ENCODE measurements at regions not wholly inside any gene's neighbourhood (a gene's known extent, or its start where the extent isn't known, plus 50 kb on each side); places are given as distances from the start of the nearest gene placed in this dataset.
"Not testable (repeated sequence)": the region's sequence is repeated elsewhere in the genome, so short reads cannot be mapped to it uniquely, and the experiment has no call there.

GRCh38 chr12:116672842-116673516 is 64.9 kb downstream of the SPRING1 start:
- Histone ChIP-seq H3K27me3 (replicated peaks in 1 of 2; ENCODE audit: control insufficient read depth in 2 of 2, extremely low read depth in 1 of 2, insufficient read depth in 2 of 2, low read length in 1 of 2) (no peaks in the 10 kb centered on the region), H3K4me1 (ENCODE audit: control insufficient read depth in 1 of 2, extremely low read depth in 1 of 2, insufficient read depth in 2 of 2, low read length in 2 of 2) (peaks cover 9 to 18% of the 10 kb centered on the region in 2 experiments), H3K36me3 (ENCODE audit: control insufficient read depth in 2 of 2, extremely low read depth in 1 of 2, insufficient read depth in 1 of 2, low read length in 1 of 2) (no peaks in the 10 kb centered on the region), H3K9me3 (no peaks in the 10 kb centered on the region), H3K27ac (ENCODE audit: low read length) (peak overlapping the region; percentile 22), H3K4me3 (ENCODE audit: control insufficient read depth in 1 of 2, extremely low read depth in 1 of 2, low read length in 1 of 2) (peak overlapping the region; percentile 8 to 45)
- H3K9me3 Mint-ChIP-seq, result no peaks in the 10 kb centered on the region
- DNase-seq (peak in 14 of 35 experiments; percentile 5 to 47 (median 13)), ATAC-seq (replicated peaks in 1 of 4) (peak; percentile 74 to 89 (median 79))
- H3K27ac Mint-ChIP-seq, result peak overlapping the region; percentile 94 to 95
- ChIA-PET CTCF (interaction anchor here in 1 of 2 donors (0.6 to 0.7 kb wide), 3 partner anchors 264 to 723 kb away, joined by 3 to 5 read pairs (median 4); no protein-coding TSS in a partner anchor), POLR2A (interaction anchor here in 1 of 2 donors (0.5 kb wide), 1 partner anchor 192 kb away, joined by 6 read pairs; no protein-coding TSS in a partner anchor)
- 0% methylated on average over 3 of the region's 6 CpGs for WGBS (ENCODE audit: insufficient coverage)
- peaks cover 44 to 45% (median 44%) of the 10 kb centered on the region in 3 donors for H3K4me1 Mint-ChIP-seq
- peak overlapping the region; percentile 77 to 81 (median 80) for H3K4me3 Mint-ChIP-seq
- no peaks in the 10 kb centered on the region for H3K27me3 Mint-ChIP-seq
- no peaks in the 10 kb centered on the region for H3K36me3 Mint-ChIP-seq

GRCh38 chr12:116672010-116672409 is 65.9 kb downstream of the SPRING1 start:
- Mint-ChIP-seq H3K27ac (no peak overlapping the region), H3K9me3 (no peaks in the 10 kb centered on the region), H3K4me3 (no peak overlapping the region), H3K4me1 (peaks cover 36 to 39% (median 39%) of the 10 kb centered on the region in 3 donors), H3K27me3 (no peaks in the 10 kb centered on the region), H3K36me3 (no peaks in the 10 kb centered on the region)
- Histone ChIP-seq H3K27ac (ENCODE audit: low read length) (no peak overlapping the region), H3K36me3 (ENCODE audit: control insufficient read depth in 2 of 2, extremely low read depth in 1 of 2, insufficient read depth in 1 of 2, low read length in 1 of 2) (no peaks in the 10 kb centered on the region), H3K27me3 (replicated peaks in 1 of 2; ENCODE audit: control insufficient read depth in 2 of 2, extremely low read depth in 1 of 2, insufficient read depth in 2 of 2, low read length in 1 of 2) (no peaks in the 10 kb centered on the region), H3K4me3 (ENCODE audit: control insufficient read depth in 1 of 2, extremely low read depth in 1 of 2, low read length in 1 of 2) (no peak overlapping the region), H3K4me1 (ENCODE audit: control insufficient read depth in 1 of 2, extremely low read depth in 1 of 2, insufficient read depth in 2 of 2, low read length in 2 of 2) (peaks cover 9 to 18% of the 10 kb centered on the region in 2 experiments), H3K9me3 (no peaks in the 10 kb centered on the region)
- 96% methylated on average over 4 of the region's 7 CpGs for WGBS (ENCODE audit: insufficient coverage)
- CTCF ChIA-PET, result interaction anchor here in 1 of 2 donors (0.7 kb wide), 1 partner anchor 204 kb away, joined by 3 read pairs; no protein-coding TSS in a partner anchor
- ATAC-seq (replicated peaks in 1 of 4) (no peak), DNase-seq (no peak)
- POLR2A ChIA-PET, result no interaction called here

GRCh38 chr12:116670859-116671258 is 67.0 kb downstream of the SPRING1 start:
- H3K27me3 ChIP-seq (replicated peaks in 1 of 2; ENCODE audit: control insufficient read depth in 2 of 2, extremely low read depth in 1 of 2, insufficient read depth in 2 of 2, low read length in 1 of 2), result no peaks in the 10 kb centered on the region
- CTCF ChIA-PET, result no interaction called here
- Mint-ChIP-seq H3K27me3 (no peaks in the 10 kb centered on the region), H3K4me1 (peaks cover 29 to 32% (median 31%) of the 10 kb centered on the region in 3 donors), H3K9me3 (no peaks in the 10 kb centered on the region), H3K36me3 (no peaks in the 10 kb centered on the region), H3K4me3 (no peak overlapping the region), H3K27ac (no peak overlapping the region)
- DNase-seq (no peak), ATAC-seq (replicated peaks in 1 of 4) (no peak)
- no peaks in the 10 kb centered on the region for H3K36me3 ChIP-seq (ENCODE audit: control insufficient read depth in 2 of 2, extremely low read depth in 1 of 2, insufficient read depth in 1 of 2, low read length in 1 of 2)
- no peaks in the 10 kb centered on the region for H3K9me3 ChIP-seq
- peaks cover 9 to 11% of the 10 kb centered on the region in 2 experiments for H3K4me1 ChIP-seq (ENCODE audit: control insufficient read depth in 1 of 2, extremely low read depth in 1 of 2, insufficient read depth in 2 of 2, low read length in 2 of 2)
- H3K27ac ChIP-seq (ENCODE audit: low read length), result no peak overlapping the region
- POLR2A ChIA-PET, result no interaction called here
- H3K4me3 ChIP-seq (ENCODE audit: control insufficient read depth in 1 of 2, extremely low read depth in 1 of 2, low read length in 1 of 2), result no peak overlapping the region

- WGBS (ENCODE audit: insufficient coverage), result 97% methylated on average over 6 of the region's 10 CpGs
- H3K36me3 ChIP-seq (ENCODE audit: control insufficient read depth in 2 of 2, extremely low read depth in 1 of 2, insufficient read depth in 1 of 2, low read length in 1 of 2), result no peaks in the 10 kb centered on the region
- no peaks in the 10 kb centered on the region for H3K36me3 Mint-ChIP-seq
- H3K4me3 ChIP-seq (ENCODE audit: control insufficient read depth in 1 of 2, extremely low read depth in 1 of 2, low read length in 1 of 2), result no peak overlapping the region
- H3K9me3 Mint-ChIP-seq, result no peaks in the 10 kb centered on the region
- peaks cover 3 to 8% of the 10 kb centered on the region in 2 donors for H3K27me3 Mint-ChIP-seq
- DNase-seq (no peak), ATAC-seq (replicated peaks in 1 of 4) (no peak)
- H3K4me3 Mint-ChIP-seq, result no peak overlapping the region
- H3K27ac ChIP-seq (ENCODE audit: low read length), result no peak overlapping the region
- H3K4me1 Mint-ChIP-seq, result peaks cover 8 to 13% (median 9%) of the 10 kb centered on the region in 3 donors
- no peaks in the 10 kb centered on the region for H3K9me3 ChIP-seq
- CTCF ChIA-PET, result no interaction called here
- peaks cover 0 to 4% of the 10 kb centered on the region in 2 experiments for H3K4me1 ChIP-seq (ENCODE audit: control insufficient read depth in 1 of 2, extremely low read depth in 1 of 2, insufficient read depth in 2 of 2, low read length in 2 of 2)
- POLR2A ChIA-PET, result interaction anchor here in 1 of 2 donors (0.8 kb wide), 1 partner anchor 10 kb away, joined by 4 read pairs; no protein-coding TSS in a partner anchor
- peaks cover 0 to 2% of the 10 kb centered on the region in 2 experiments for H3K27me3 ChIP-seq (replicated peaks in 1 of 2; ENCODE audit: control insufficient read depth in 2 of 2, extremely low read depth in 1 of 2, insufficient read depth in 2 of 2, low read length in 1 of 2)
- H3K27ac Mint-ChIP-seq, result no peak overlapping the region
Measured at GRCh38 chr12:116667752-116668151, 70.1 kb downstream of the SPRING1 start.

- peaks cover 0 to 11% of the 10 kb centered on the region in 2 experiments for H3K27me3 ChIP-seq (replicated peaks in 1 of 2; ENCODE audit: control insufficient read depth in 2 of 2, extremely low read depth in 1 of 2, insufficient read depth in 2 of 2, low read length in 1 of 2)
- H3K27ac Mint-ChIP-seq; H3K9me3 ChIP-seq; H3K4me1 ChIP-seq (ENCODE audit: control insufficient read depth in 1 of 2, extremely low read depth in 1 of 2, insufficient read depth in 2 of 2, low read length in 2 of 2); H3K36me3 ChIP-seq (ENCODE audit: control insufficient read depth in 2 of 2, extremely low read depth in 1 of 2, insufficient read depth in 1 of 2, low read length in 1 of 2); H3K27ac ChIP-seq (ENCODE audit: low read length); H3K4me1 Mint-ChIP-seq; H3K36me3 Mint-ChIP-seq; H3K4me3 ChIP-seq (ENCODE audit: control insufficient read depth in 1 of 2, extremely low read depth in 1 of 2, low read length in 1 of 2); H3K27me3 Mint-ChIP-seq; ATAC-seq (replicated peaks in 1 of 4); H3K4me3 Mint-ChIP-seq; H3K9me3 Mint-ChIP-seq; POLR2A ChIA-PET; CTCF ChIA-PET; DNase-seq: not testable (repeated sequence)
- WGBS (ENCODE audit: insufficient coverage), result 74% methylated on average over 3 of the region's 8 CpGs
Measured at GRCh38 chr12:116666829-116667228, 71.0 kb downstream of the SPRING1 start.

GRCh38 chr12:116666305-116666673 is 71.6 kb downstream of the SPRING1 start:
- Histone ChIP-seq H3K9me3 (no peaks in the 10 kb centered on the region), H3K27ac (ENCODE audit: low read length) (no peak overlapping the region), H3K4me1 (ENCODE audit: control insufficient read depth in 1 of 2, extremely low read depth in 1 of 2, insufficient read depth in 2 of 2, low read length in 2 of 2) (no peaks in the 10 kb centered on the region), H3K4me3 (ENCODE audit: control insufficient read depth in 1 of 2, extremely low read depth in 1 of 2, low read length in 1 of 2) (no peak overlapping the region), H3K36me3 (ENCODE audit: control insufficient read depth in 2 of 2, extremely low read depth in 1 of 2, insufficient read depth in 1 of 2, low read length in 1 of 2) (no peaks in the 10 kb centered on the region), H3K27me3 (replicated peaks in 1 of 2; ENCODE audit: control insufficient read depth in 2 of 2, extremely low read depth in 1 of 2, insufficient read depth in 2 of 2, low read length in 1 of 2) (peaks cover 0 to 14% of the 10 kb centered on the region in 2 experiments)
- 100% methylated on average over 4 of the region's 10 CpGs for WGBS (ENCODE audit: insufficient coverage)
- H3K27ac Mint-ChIP-seq, result no peak overlapping the region
- no peaks in the 10 kb centered on the region for H3K36me3 Mint-ChIP-seq
- ChIA-PET POLR2A (no interaction called here), CTCF (no interaction called here)
- no peaks in the 10 kb centered on the region for H3K4me1 Mint-ChIP-seq
- H3K9me3 Mint-ChIP-seq, result no peaks in the 10 kb centered on the region
- H3K27me3 Mint-ChIP-seq, result peaks cover 4 to 8% of the 10 kb centered on the region in 2 donors
- ATAC-seq (replicated peaks in 1 of 4), result no peak
- no peak for DNase-seq
- H3K4me3 Mint-ChIP-seq, result no peak overlapping the region
